ENCODE measurements at regions not wholly inside any gene's neighbourhood (a gene's known extent, or its start where the extent isn't known, plus 50 kb on each side); places are given as distances from the start of the nearest gene placed in this dataset.

DNA sequence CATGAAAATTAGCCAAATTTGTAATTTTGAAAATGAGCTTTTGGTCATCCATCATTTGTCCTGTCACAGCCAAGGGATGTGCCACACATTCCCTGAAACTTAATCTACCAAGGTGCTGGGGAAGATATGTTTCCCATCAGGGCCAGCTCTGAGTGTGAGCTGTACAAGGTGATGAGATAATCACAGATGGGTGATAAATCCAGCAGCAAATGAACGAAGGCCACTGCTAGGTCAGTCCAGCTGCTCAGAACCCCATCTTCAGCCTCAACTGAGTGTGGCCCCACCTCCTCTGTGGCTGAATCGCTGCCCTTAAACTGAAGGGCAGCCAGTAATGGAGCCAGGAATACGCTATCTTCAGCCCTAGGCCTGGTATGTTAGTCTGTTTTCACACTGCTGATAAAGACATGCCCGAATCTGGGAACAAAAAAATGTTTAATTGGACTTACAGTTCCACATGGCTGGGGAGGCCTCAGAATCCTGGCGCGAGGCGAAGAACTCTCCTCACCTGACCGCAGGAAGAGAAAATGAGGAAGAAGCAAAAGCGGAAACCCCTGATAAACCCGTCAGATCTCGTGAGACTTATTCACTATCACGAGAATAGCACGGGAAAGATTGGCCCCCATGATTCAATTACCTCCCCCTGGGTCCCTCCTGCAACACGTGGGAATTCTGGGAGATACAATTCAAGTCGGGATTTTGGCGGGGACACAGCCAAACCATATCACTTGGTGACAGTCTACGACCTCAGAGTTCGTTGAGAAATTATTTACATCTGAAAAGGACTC lies 553.0 kb downstream of the NTRK3 start:
- FAIRE-seq (no peak), DNase-seq (ENCODE audit: low read depth in 1 of 2, low spot score in 2 of 2) (no peak)
- Histone ChIP-seq H2BK12ac (ENCODE audit: low read depth, low read length) (no peak overlapping the region), H4K20me1 (replicated peaks in 1 of 2; ENCODE audit: control insufficient read depth in 1 of 2, insufficient read depth in 2 of 2, low read length in 2 of 2) (no peaks in the 10 kb centered on the region), H3K23ac (ENCODE audit: insufficient read length) (no peak overlapping the region), H4K91ac (replicated peaks; ENCODE audit: insufficient read length, low read length) (no peak overlapping the region), H4K5ac (ENCODE audit: insufficient read length, low read depth, low read length) (no peak overlapping the region), H3K4me3 (ENCODE audit: extremely low read depth in 1 of 4, insufficient read depth in 2 of 4, low read depth in 3 of 4, low read length in 4 of 4) (no peak overlapping the region), H2BK5ac (ENCODE audit: low read depth, low read length) (no peak overlapping the region), H3K4me2 (ENCODE audit: insufficient read depth in 1 of 2, low read depth in 2 of 2, low read length in 2 of 2) (no peak overlapping the region), H3K4ac (replicated peaks; ENCODE audit: insufficient read length, low read depth, low read length) (no peak overlapping the region), H2AK5ac (ENCODE audit: low read depth, low read length) (no peak overlapping the region), H3K4me1 (replicated peaks in 1 of 4; ENCODE audit: control insufficient read depth in 3 of 4, insufficient read depth in 4 of 4, low read length in 3 of 4) (peaks cover 0 to 2% (median 0%) of the 10 kb centered on the region in 4 experiments; a peak in 1 of 7 replicates), H3K9ac (replicated peaks in 1 of 4; ENCODE audit: extremely low read depth in 1 of 4, low read depth in 3 of 4, low read length in 3 of 4) (no peak overlapping the region), H2AFZ (ENCODE audit: low read length) (no peak overlapping the region), H3K27ac (ENCODE audit: low read depth, low read length) (no peak overlapping the region), H2BK20ac (ENCODE audit: low read length) (no peak overlapping the region), H3K79me2 (ENCODE audit: control insufficient read depth in 1 of 2, insufficient read depth in 2 of 2, low read length in 2 of 2) (no peaks in the 10 kb centered on the region), H3K23me2 (ENCODE audit: low read depth, low read length) (no peaks in the 10 kb centered on the region), H3K27me3 (replicated peaks in 1 of 4; ENCODE audit: control insufficient read depth in 3 of 4, extremely low read depth in 1 of 4, insufficient read depth in 3 of 4, low read length in 3 of 4) (no peaks in the 10 kb centered on the region), H3K14ac (ENCODE audit: insufficient read length) (no peak overlapping the region), H3K79me1 (ENCODE audit: low read depth, low read length) (no peaks in the 10 kb centered on the region), H3K56ac (replicated peaks; ENCODE audit: insufficient read length, low read depth, low read length) (no peak overlapping the region), H2BK15ac (ENCODE audit: low read length) (no peak overlapping the region), H2BK120ac (replicated peaks; ENCODE audit: low read depth, low read length) (no peak overlapping the region), H3K9me3 (ENCODE audit: insufficient read depth in 2 of 2, low read depth in 1 of 2, low read length in 1 of 2) (no peaks in the 10 kb centered on the region), H3K18ac (ENCODE audit: extremely low read depth, low read length) (no peak overlapping the region), H4K8ac (ENCODE audit: extremely low read depth, insufficient read depth, low read length) (no peak overlapping the region), H3K36me3 (ENCODE audit: control insufficient read depth in 2 of 4, insufficient read depth in 4 of 4, low read length in 3 of 4) (no peaks in the 10 kb centered on the region)
- ChIA-PET POLR2A (ENCODE audit: partially characterized antibody) (no interaction called here), CTCF (ENCODE audit: partially characterized antibody) (interaction anchor here (1.3 kb wide), 1 partner anchor 13 kb away, joined by 10 read pairs; no protein-coding TSS in a partner anchor)
- TF ChIP-seq FOSL1 (IDR thresholded peaks at IDR 0.05; ENCODE audit: insufficient read depth, low read depth, low read length) (no peak), KDM1A (IDR thresholded peaks at IDR 0.05; ENCODE audit: borderline replicate concordance, low read length) (no peak), ASH2L (IDR thresholded peaks at IDR 0.05; ENCODE audit: low read length) (no peak), RAD21 (IDR thresholded peaks at IDR 0.05 in 1 of 2, conservative IDR thresholded peaks at IDR 0.05 in 1 of 2; ENCODE audit: low read depth in 2 of 2, low read length in 2 of 2) (no peak), RBBP5 (IDR thresholded peaks at IDR 0.05; ENCODE audit: borderline replicate concordance, low read depth, low read length) (no peak)
- 90% methylated on average over 18 of the region's 18 CpGs; no CpG with 5 or more reads in 1 of the 2 experiments for WGBS, 2 experiments (ENCODE audit: extremely low coverage in 1 of 2, insufficient coverage in 1 of 2, insufficient read length in 1 of 2, insufficient replicate concordance in 2 of 2, low coverage in 1 of 2, low lambda C conversion rate in 2 of 2, missing lambda C conversion rate in 1 of 2)
